Prostate gland (tissue), 2 donors: ENCODE measurements at regions not wholly inside any gene's neighbourhood (a gene's known extent, or its start where the extent isn't known, plus 50 kb on each side); places are given as distances from the start of the nearest gene placed in this dataset.
A peak's percentile ranks its signal among the peaks of the same experiment; 100 is the strongest.

Source experiments
- DNase-seq: peaks from one replicate; pipeline ENCODE4 v3.0.0-alpha.2; 2019; ENCODE audit warnings: low spot score
- H3K27ac ChIP-seq, 2 donors: fragments of 200-600 bp; sonication (generic); 2 replicates each; pipeline ENCODE4 v1.5.1; 2017 to 2019
- H3K27me3 ChIP-seq: fragments of 200-600 bp; sonication (generic); replicated peaks from 2 replicates; pipeline ENCODE4 v1.5.1; 2019; ENCODE audit not compliant: insufficient read depth
- H3K36me3 ChIP-seq, 2 donors: fragments of 200-600 bp; sonication (generic); 1 replicate in 1 of 2; 2 replicates in 1 of 2; pipeline versions ENCODE4 v1.5.1 to v1.8.1; 2017 to 2019
- H3K4me1 ChIP-seq: fragments of 200-600 bp; sonication (generic); replicated peaks from 2 replicates; pipeline ENCODE4 v1.5.1; 2019
- H3K4me3 ChIP-seq, 2 donors: fragments of 200-600 bp; sonication (generic); 2 replicates each; pipeline ENCODE4 v1.5.1; 2017 to 2019
- H3K9me3 ChIP-seq: fragments of 200-600 bp; sonication (generic); 2 replicates; pipeline ENCODE4 v1.5.1; 2017
- CTCF ChIP-seq, 4 experiments: fragments of 200-600 bp in 2 of 4; fragments of 450-650 bp in 2 of 4; sonication (generic) in 2 of 4; IDR thresholded peaks; 1 replicate in 3 of 4; 2 replicates in 1 of 4; pipeline ENCODE4 v1.5.1; 2016 to 2019; ENCODE audit warnings: antibody characterized with exemption in 4 of 4, mild to moderate bottlenecking in 2 of 4, moderate library complexity in 2 of 4
- POLR2A ChIP-seq: fragments of 450-650 bp; IDR thresholded peaks from one replicate; pipeline ENCODE4 v1.6.1; 2016; ENCODE audit warnings: antibody characterized with exemption, mild to moderate bottlenecking
- POLR2AphosphoS5 ChIP-seq: sonication (generic); formaldehyde crosslinking; IDR thresholded peaks from one replicate; pipeline ENCODE4 v1.6.1; 2017; ENCODE audit warnings: antibody characterized with exemption
- WGBS: methylation state at CpG from one replicate; pipeline ENCODE4 v1.1.5; 2018; 5-methylcytosine and 5-hydroxymethylcytosine counted together
- intact Hi-C: fragments of 100-400 bp; cut with DNase I; formaldehyde crosslinking; loops from one replicate; pipeline ENCODE4 v1.14.2; 2022

DNA sequence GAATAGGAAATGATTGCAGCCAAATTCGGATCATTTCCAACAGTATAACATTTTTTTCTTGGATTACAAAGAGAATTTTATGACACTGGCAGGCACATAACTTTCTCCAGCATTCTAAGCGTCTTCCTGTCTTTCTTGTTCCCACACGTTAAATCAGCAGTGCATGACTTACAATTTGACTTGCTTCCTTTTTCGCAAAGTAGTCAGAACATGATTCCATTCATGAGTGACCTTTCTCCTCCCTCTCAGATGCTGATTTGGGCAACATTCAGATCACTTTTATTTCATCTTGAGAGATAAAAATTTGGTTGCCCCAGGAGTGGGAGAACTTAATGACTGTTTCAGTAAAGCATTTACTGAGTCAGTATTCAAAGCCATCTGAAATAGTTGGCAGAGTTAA, 858.7 kb upstream of the ACVR2A start:
- intact Hi-C loops: no loop called here
- TF ChIP-seq POLR2AphosphoS5: peak; percentile 77
- no peak for TF ChIP-seq POLR2A
- no peaks in the 10 kb centered on the region for H3K36me3 ChIP-seq
- no peaks in the 10 kb centered on the region for H3K4me1 ChIP-seq
- H3K27me3 ChIP-seq: no peaks in the 10 kb centered on the region
- peak; percentile 46 for DNase-seq
- H3K27ac ChIP-seq: no peak overlapping the region
- H3K9me3 ChIP-seq: no peaks in the 10 kb centered on the region
- WGBS: 1% methylated on average over 4 of the region's 4 CpGs
- no peak overlapping the region for H3K4me3 ChIP-seq

DNA sequence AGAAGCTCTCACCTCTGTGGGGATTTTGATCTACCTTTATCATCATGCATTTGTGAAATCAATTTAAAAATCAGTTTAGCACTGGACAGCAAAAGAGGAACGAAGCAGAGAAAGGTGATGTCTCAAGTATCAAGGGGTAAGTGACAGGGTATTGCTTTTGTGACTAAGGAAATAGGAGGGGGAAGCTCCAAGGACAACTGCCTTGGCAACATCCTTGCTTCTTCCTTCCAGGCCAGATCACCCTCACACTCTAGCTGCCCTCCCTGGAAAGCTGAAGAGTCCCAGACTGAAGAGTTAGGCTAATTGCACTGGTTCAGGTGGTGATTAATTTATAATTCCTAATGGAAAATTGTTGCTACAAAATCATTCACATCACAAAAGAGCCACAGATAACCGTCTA, 859.1 kb upstream of the ACVR2A start:
- TF ChIP-seq POLR2AphosphoS5: no peak
- no peak for TF ChIP-seq POLR2A
- TF ChIP-seq CTCF (IDR thresholded peaks at IDR 0.05): no peak
- intact Hi-C loops: no loop called here
- 17% methylated on average over 2 of the region's 2 CpGs for WGBS
- Histone ChIP-seq H3K4me1 (no peaks in the 10 kb centered on the region), H3K9me3 (no peaks in the 10 kb centered on the region), H3K36me3 (no peaks in the 10 kb centered on the region), H3K27ac (no peak overlapping the region), H3K27me3 (no peaks in the 10 kb centered on the region), H3K4me3 (no peak overlapping the region)
- DNase-seq: peak; percentile 5

- no peak for DNase-seq
- no peak for TF ChIP-seq CTCF (IDR thresholded peaks at IDR 0.05)
- no peak for TF ChIP-seq POLR2AphosphoS5
- no peak for TF ChIP-seq POLR2A
These were observed 860.8 kb upstream of the ACVR2A start for GRCh38 chr2:146984014-146984413.

DNA sequence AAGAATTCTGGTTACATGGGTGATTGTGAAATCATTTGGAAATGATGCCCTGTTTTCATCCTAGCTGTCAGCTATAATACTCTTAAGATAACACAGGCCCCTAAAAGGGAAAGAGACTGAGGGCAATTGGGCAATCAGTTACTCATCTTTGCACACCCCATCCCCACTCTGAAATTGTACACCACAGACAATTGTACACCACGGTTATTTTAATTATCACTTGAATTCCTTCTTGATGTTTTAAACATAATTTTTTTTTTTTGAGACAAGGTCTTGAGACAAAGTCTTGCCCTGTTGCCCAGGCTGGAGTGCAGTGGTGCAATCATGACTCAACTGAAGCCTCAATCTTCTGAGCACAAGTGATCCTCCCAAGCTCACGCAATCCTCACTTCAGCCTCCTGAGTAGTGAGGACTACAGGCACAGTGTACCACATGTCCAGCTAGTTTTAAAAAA, 862.4 kb upstream of the ACVR2A start:
- Histone ChIP-seq H3K27ac (no peak overlapping the region), H3K36me3 (no peaks in the 10 kb centered on the region), H3K4me3 (no peak overlapping the region), H3K27me3 (no peaks in the 10 kb centered on the region), H3K9me3 (no peaks in the 10 kb centered on the region), H3K4me1 (no peaks in the 10 kb centered on the region)
- TF ChIP-seq POLR2AphosphoS5: no peak
- TF ChIP-seq POLR2A: no peak
- TF ChIP-seq CTCF (IDR thresholded peaks at IDR 0.05): no peak
- 56% methylated on average over 2 of the region's 2 CpGs for WGBS
- peak; percentile 29 for DNase-seq
- intact Hi-C loops: no loop called here

More at GRCh38 chr2:146984014-146984413, 860.8 kb upstream of the ACVR2A start:
- H3K4me3 ChIP-seq: no peak overlapping the region
- intact Hi-C loops: no loop called here
- H3K27ac ChIP-seq: no peak overlapping the region
- H3K27me3 ChIP-seq: no peaks in the 10 kb centered on the region
- WGBS: 91% methylated on average over 4 of the region's 4 CpGs
- no peaks in the 10 kb centered on the region for H3K9me3 ChIP-seq
- H3K4me1 ChIP-seq: no peaks in the 10 kb centered on the region
- H3K36me3 ChIP-seq: no peaks in the 10 kb centered on the region

- no peak for DNase-seq
- no peaks in the 10 kb centered on the region for H3K9me3 ChIP-seq
- intact Hi-C loops: no loop called here
- TF ChIP-seq POLR2AphosphoS5: no peak
- TF ChIP-seq CTCF (IDR thresholded peaks at IDR 0.05): no peak
- no peak for TF ChIP-seq POLR2A
- H3K27me3 ChIP-seq: no peaks in the 10 kb centered on the region
- no peaks in the 10 kb centered on the region for H3K4me1 ChIP-seq
- H3K36me3 ChIP-seq: no peaks in the 10 kb centered on the region
- no peak overlapping the region for H3K27ac ChIP-seq
- no peak overlapping the region for H3K4me3 ChIP-seq
These were observed 862.9 kb upstream of the ACVR2A start for GRCh38 chr2:146981921-146982320.
